HepG2 (cell line): ENCODE measurements at regions not wholly inside any gene's neighbourhood (a gene's known extent, or its start where the extent isn't known, plus 50 kb on each side); places are given as distances from the start of the nearest gene placed in this dataset.

Experiments used
- ATAC-seq: fragments of 200-7000 bp; cut with Tn5 transposase; 3 replicates; pipeline ENCODE4 v1.9.1; 2020; ENCODE audit warnings: mild to moderate bottlenecking, moderate library complexity
- BruUV-seq: library from RNA; stranded (reverse); fragments of 400-500 nt; replicated peaks from 2 replicates; lab custom pipeline; 2021; lab: Mats Ljungman, UMichigan
- CTCF ChIA-PET: fragments of 300-600 bp; formaldehyde crosslinking; extraction: SDS; loops from one replicate; lab custom pipeline; 2021; ENCODE audit warnings: low total read pairs, inconsistent platforms, low intra/inter-chr PET ratio; lab: Yijun Ruan, JAX
- POLR2A ChIA-PET: fragments of 350-600 bp; sonication (Branson Sonifier 250); formaldehyde crosslinking; loops from one replicate; lab custom pipeline; 2020; ENCODE audit warnings: antibody characterized with exemption, inconsistent platforms; lab: Yijun Ruan, JAX
- DNase-seq: peaks from one replicate; pipeline ENCODE4 v3.0.0-alpha.2; 2015; ENCODE audit warnings: low spot score
- FAIRE-seq: peaks from 3 replicates; lab custom pipeline; 2011; peaks lifted over from hg19 to GRCh38; lab: Jason Lieb, UNC
- H2AFZ ChIP-seq: one replicate; pipeline ENCODE4 v1.6.1; 2011; ENCODE audit warnings: low read length, inconsistent platforms
- H3K27ac ChIP-seq: fragments of 300-600 bp; 3 replicates; pipeline ENCODE4 v1.8.0; 2011; ENCODE audit warnings: mixed run types, mild to moderate bottlenecking, mixed read lengths, low read length, inconsistent platforms; ENCODE audit not compliant: insufficient read depth; ENCODE audit errors: extremely low read length
- H3K27me3 ChIP-seq, 2 experiments: fragments of 200-600 bp in 1 of 2; 2 replicates in 1 of 2; 3 replicates in 1 of 2; pipeline versions ENCODE4 v1.6.0 to v1.8.0; 2011; ENCODE audit warnings: low read length in 2 of 2, mild to moderate bottlenecking in 2 of 2, moderate library complexity in 2 of 2, inconsistent platforms in 1 of 2; ENCODE audit not compliant: insufficient read depth in 2 of 2, control insufficient read depth in 1 of 2
- H3K36me3 ChIP-seq, 2 experiments: fragments of 200-600 bp in 1 of 2; replicated peaks in 1 of 2; 2 replicates in 1 of 2; 3 replicates in 1 of 2; pipeline versions ENCODE4 v1.5.1 to v1.8.0; 2011; ENCODE audit warnings: low read length in 2 of 2, inconsistent platforms in 1 of 2; ENCODE audit not compliant: insufficient read depth in 2 of 2, control insufficient read depth in 1 of 2
- H3K4me1 ChIP-seq: 2 replicates; pipeline ENCODE4 v1.5.1; 2012; ENCODE audit warnings: low read length, inconsistent platforms; ENCODE audit not compliant: insufficient read depth
- H3K4me2 ChIP-seq: 2 replicates; pipeline ENCODE4 v1.6.0; 2011; ENCODE audit warnings: low read depth, low read length, inconsistent platforms
- H3K4me3 ChIP-seq, 3 experiments: fragments of 200-600 bp in 1 of 3; sonication (generic), shearing (Covaris generic) in 1 of 3; replicated peaks in 1 of 3; 2 replicates each; pipeline ENCODE4 v1.5.1; 2011 to 2016; ENCODE audit warnings: low read length in 3 of 3, inconsistent platforms in 2 of 3, low read depth in 2 of 3, mild to moderate bottlenecking in 2 of 3, control low read depth in 1 of 3, mixed read lengths in 1 of 3; ENCODE audit not compliant: insufficient read depth in 1 of 3
- H3K79me2 ChIP-seq: one replicate; pipeline ENCODE4 v1.6.1; 2011; ENCODE audit warnings: low read length, inconsistent platforms; ENCODE audit not compliant: insufficient read depth
- H3K9ac ChIP-seq: 2 replicates; pipeline ENCODE4 v1.6.0; 2011; ENCODE audit warnings: mild to moderate bottlenecking, low read depth, low read length, inconsistent platforms; ENCODE audit not compliant: insufficient read depth
- H3K9me3 ChIP-seq: 2 replicates; pipeline ENCODE4 v1.5.1; 2012; ENCODE audit warnings: mild to moderate bottlenecking, low read length
- H4K20me1 ChIP-seq: 2 replicates; pipeline ENCODE4 v1.6.0; 2011; ENCODE audit warnings: inconsistent platforms, mild to moderate bottlenecking, low read length, moderate library complexity; ENCODE audit not compliant: insufficient read depth
- CBX5 ChIP-seq: sonication (generic); formaldehyde crosslinking; IDR thresholded peaks from 2 replicates; pipeline ENCODE4 v1.4.0; 2020; ENCODE audit warnings: missing genetic modification reagents, borderline replicate concordance
- CCDC6 ChIP-seq: sonication (generic); formaldehyde crosslinking; IDR thresholded peaks from 2 replicates; pipeline ENCODE4 v1.8.1; 2022; ENCODE audit warnings: mild to moderate bottlenecking, missing genetic modification reagents, moderate library complexity
- HES4 ChIP-seq: sonication (generic); formaldehyde crosslinking; IDR thresholded peaks from 2 replicates; pipeline ENCODE4 v1.9.0; 2021; ENCODE audit warnings: mild to moderate bottlenecking, missing genetic modification reagents, borderline replicate concordance
- MAZ ChIP-seq, 2 experiments: sonication (generic) in 1 of 2; formaldehyde crosslinking in 1 of 2; IDR thresholded peaks; 2 replicates each; pipeline versions ENCODE4 v1.5.0 to v1.6.1; 2012 to 2020; ENCODE audit warnings: low read depth in 2 of 2, mild to moderate bottlenecking in 2 of 2, borderline replicate concordance in 1 of 2, improper control_type of control experiment in 1 of 2, low read length in 1 of 2, missing genetic modification reagents in 1 of 2, moderate library complexity in 1 of 2
- TSC22D2 ChIP-seq: sonication (generic); formaldehyde crosslinking; IDR thresholded peaks from 2 replicates; pipeline ENCODE4 v1.5.1; 2020; ENCODE audit warnings: missing genetic modification reagents, mild to moderate bottlenecking, borderline replicate concordance
- ZNF260 ChIP-seq: sonication (generic); formaldehyde crosslinking; IDR thresholded peaks from 2 replicates; pipeline ENCODE4 v1.4.0; 2020; ENCODE audit warnings: missing genetic modification reagents, low read depth, mild to moderate bottlenecking, borderline replicate concordance
- ZNF772 ChIP-seq: sonication (generic); formaldehyde crosslinking; IDR thresholded peaks from 2 replicates; pipeline ENCODE4 v1.5.0; 2020; ENCODE audit warnings: mild to moderate bottlenecking, missing genetic modification reagents
- WGBS: methylation state at CpG from one replicate; pipeline ENCODE4 v1.1.6; 2017; ENCODE audit warnings: low lambda C conversion rate; 5-methylcytosine and 5-hydroxymethylcytosine counted together
- in situ Hi-C: cut with HindIII; loops from 2 replicates; pipeline ENCODE4 v1.10.0; 2017; ENCODE audit warnings: low pct_unique_long_range_greater_than_20kb; ENCODE audit not compliant: extremely low pct_ligation_motif_present
- intact Hi-C: fragments of 100-400 bp; cut with micrococcal nuclease; formaldehyde crosslinking; loops from one replicate; pipeline ENCODE4 v1.10.0; 2022; ENCODE audit not compliant: unreplicated experiment
- TF ChIP-seq, protein P1 (sequence below): IDR thresholded peaks from 2 replicates; pipeline ENCODE4 v1.4.0; 2020; ENCODE audit warnings: mild to moderate bottlenecking, missing genetic modification reagents

DNA sequence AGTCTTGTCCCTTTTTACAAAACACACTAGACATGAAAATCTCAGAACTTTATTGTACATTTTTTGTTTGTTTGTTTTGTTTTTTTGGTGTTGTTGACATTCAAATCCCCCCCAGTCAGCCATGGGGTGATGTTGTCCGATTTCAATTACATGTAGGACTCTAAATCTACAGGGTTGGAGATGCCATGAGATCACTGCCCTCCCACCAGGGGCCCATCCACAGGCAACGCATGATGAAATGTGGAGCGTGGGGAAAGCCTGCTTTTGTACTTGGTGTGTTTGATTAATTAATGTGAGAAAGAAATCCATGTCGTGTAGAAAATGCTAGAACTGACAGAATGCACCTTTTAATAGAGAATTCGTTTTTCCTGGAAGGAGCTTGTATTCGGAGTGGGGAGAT, 93.2 kb downstream of the ZNF22 start:
- H3K9ac ChIP-seq: no peak overlapping the region
- no peaks in the 10 kb centered on the region for H3K79me2 ChIP-seq
- no TSS peak for BruUV-seq
- CTCF ChIA-PET: no interaction called here
- intact Hi-C loops (no loop called here), in situ Hi-C loops (no loop called here)
- H4K20me1 ChIP-seq: no peaks in the 10 kb centered on the region
- H3K9me3 ChIP-seq: no peaks in the 10 kb centered on the region
- H3K4me1 ChIP-seq: no peaks in the 10 kb centered on the region
- FAIRE-seq (no peak), ATAC-seq (no peak), DNase-seq (no peak)
- peaks cover 0 to 11% of the 10 kb centered on the region in 2 experiments; a peak in 3 of 5 replicates for H3K27me3 ChIP-seq
- POLR2A ChIA-PET: no interaction called here
- no peaks in the 10 kb centered on the region for H3K36me3 ChIP-seq
- 35% methylated on average over 6 of the region's 6 CpGs for WGBS
- H2AFZ ChIP-seq: no peak overlapping the region
- TF ChIP-seq HES4 (CRISPR knock-in tag) (no peak), MAZ (IDR thresholded peaks at IDR 0.05; ENCODE audit: borderline replicate concordance, low read depth, low read length) (no peak), MAZ (CRISPR knock-in tag; IDR thresholded peaks at IDR 0.05; ENCODE audit: low read depth) (no peak)
- no peak overlapping the region for H3K4me3 ChIP-seq
- H3K27ac ChIP-seq: no peak overlapping the region
- H3K4me2 ChIP-seq: no peak overlapping the region

DNA sequence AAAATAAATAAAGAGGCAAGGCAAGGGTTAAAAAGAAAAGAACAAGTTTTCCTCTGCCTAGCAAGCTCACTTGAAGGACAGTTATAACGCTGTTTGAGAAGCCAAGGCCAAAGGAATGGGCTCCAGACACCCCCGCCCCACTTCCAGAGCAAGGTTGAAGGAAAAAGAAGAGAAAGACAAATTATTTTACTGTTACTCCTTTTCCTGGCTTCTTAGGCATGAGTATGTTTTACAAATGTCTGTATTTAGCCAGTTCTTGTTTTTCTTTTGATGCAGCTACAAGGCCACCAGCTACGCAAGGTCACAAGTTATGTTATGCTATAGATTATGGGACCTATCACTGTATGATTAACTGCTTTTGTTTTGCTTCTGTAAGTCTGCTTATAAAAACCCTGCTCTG, 94.6 kb downstream of the ZNF22 start:
- Histone ChIP-seq H3K79me2 (no peaks in the 10 kb centered on the region), H3K27me3 (peaks cover 0 to 11% of the 10 kb centered on the region in 2 experiments; a peak in 3 of 5 replicates), H3K4me2 (no peak overlapping the region), H3K4me1 (no peaks in the 10 kb centered on the region), H2AFZ (no peak overlapping the region), H3K4me3 (no peak overlapping the region), H3K27ac (no peak overlapping the region), H3K9ac (no peak overlapping the region), H4K20me1 (no peaks in the 10 kb centered on the region), H3K9me3 (no peaks in the 10 kb centered on the region), H3K36me3 (no peaks in the 10 kb centered on the region)
- in situ Hi-C loops (no loop called here), intact Hi-C loops (no loop called here)
- ChIA-PET CTCF (no interaction called here), POLR2A (no interaction called here)
- ATAC-seq (no peak), FAIRE-seq (no peak), DNase-seq (no peak)
- BruUV-seq: no TSS peak
- TF ChIP-seq CBX5 (CRISPR knock-in tag): no peak
- TF ChIP-seq ZNF772: no peak
- no peak for TF ChIP-seq TSC22D2 (CRISPR knock-in tag)
- TF ChIP-seq CCDC6: no peak
- TF ChIP-seq ZNF260 (CRISPR knock-in tag): no peak
- TF ChIP-seq, protein P1, sequence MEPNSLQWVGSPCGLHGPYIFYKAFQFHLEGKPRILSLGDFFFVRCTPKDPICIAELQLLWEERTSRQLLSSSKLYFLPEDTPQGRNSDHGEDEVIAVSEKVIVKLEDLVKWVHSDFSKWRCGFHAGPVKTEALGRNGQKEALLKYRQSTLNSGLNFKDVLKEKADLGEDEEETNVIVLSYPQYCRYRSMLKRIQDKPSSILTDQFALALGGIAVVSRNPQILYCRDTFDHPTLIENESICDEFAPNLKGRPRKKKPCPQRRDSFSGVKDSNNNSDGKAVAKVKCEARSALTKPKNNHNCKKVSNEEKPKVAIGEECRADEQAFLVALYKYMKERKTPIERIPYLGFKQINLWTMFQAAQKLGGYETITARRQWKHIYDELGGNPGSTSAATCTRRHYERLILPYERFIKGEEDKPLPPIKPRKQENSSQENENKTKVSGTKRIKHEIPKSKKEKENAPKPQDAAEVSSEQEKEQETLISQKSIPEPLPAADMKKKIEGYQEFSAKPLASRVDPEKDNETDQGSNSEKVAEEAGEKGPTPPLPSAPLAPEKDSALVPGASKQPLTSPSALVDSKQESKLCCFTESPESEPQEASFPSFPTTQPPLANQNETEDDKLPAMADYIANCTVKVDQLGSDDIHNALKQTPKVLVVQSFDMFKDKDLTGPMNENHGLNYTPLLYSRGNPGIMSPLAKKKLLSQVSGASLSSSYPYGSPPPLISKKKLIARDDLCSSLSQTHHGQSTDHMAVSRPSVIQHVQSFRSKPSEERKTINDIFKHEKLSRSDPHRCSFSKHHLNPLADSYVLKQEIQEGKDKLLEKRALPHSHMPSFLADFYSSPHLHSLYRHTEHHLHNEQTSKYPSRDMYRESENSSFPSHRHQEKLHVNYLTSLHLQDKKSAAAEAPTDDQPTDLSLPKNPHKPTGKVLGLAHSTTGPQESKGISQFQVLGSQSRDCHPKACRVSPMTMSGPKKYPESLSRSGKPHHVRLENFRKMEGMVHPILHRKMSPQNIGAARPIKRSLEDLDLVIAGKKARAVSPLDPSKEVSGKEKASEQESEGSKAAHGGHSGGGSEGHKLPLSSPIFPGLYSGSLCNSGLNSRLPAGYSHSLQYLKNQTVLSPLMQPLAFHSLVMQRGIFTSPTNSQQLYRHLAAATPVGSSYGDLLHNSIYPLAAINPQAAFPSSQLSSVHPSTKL (CRISPR knock-in tag): no peak
- 41% methylated on average over 3 of the region's 3 CpGs for WGBS
